ENCODE measurements at regions not wholly inside any gene's neighbourhood (a gene's known extent, or its start where the extent isn't known, plus 50 kb on each side); places are given as distances from the start of the nearest gene placed in this dataset.

- Histone ChIP-seq H3K27ac (ENCODE audit: low read depth, low read length) (no peak overlapping the region), H3K4me3 (ENCODE audit: low read depth in 1 of 2, low read length in 2 of 2) (no peak overlapping the region), H3K36me3 (ENCODE audit: control insufficient read depth in 1 of 2, insufficient read depth in 2 of 2, low read length in 2 of 2) (no peaks in the 10 kb centered on the region), H3K9ac (ENCODE audit: low read depth in 1 of 2, low read length in 2 of 2) (no peak overlapping the region), H3K27me3 (ENCODE audit: control insufficient read depth in 1 of 2, insufficient read depth in 2 of 2, low read length in 2 of 2) (no peaks in the 10 kb centered on the region), H3K9me3 (ENCODE audit: control insufficient read depth in 1 of 2, low read length in 2 of 2) (peaks cover 0 to 6% of the 10 kb centered on the region in 2 donors), H3K4me1 (ENCODE audit: control insufficient read depth in 1 of 2, insufficient read depth in 2 of 2, low read length in 2 of 2) (peaks cover 0 to 10% of the 10 kb centered on the region in 2 donors)
Observed at GRCh38 chr1:30041741-30042437, 681.5 kb downstream of the MATN1 start.

GRCh38 chr1:30040081-30041019 is 683.0 kb downstream of the MATN1 start:
- peaks cover 0 to 10% of the 10 kb centered on the region in 2 donors for H3K4me1 ChIP-seq (ENCODE audit: control insufficient read depth in 1 of 2, insufficient read depth in 2 of 2, low read length in 2 of 2)
- peaks cover 0 to 6% of the 10 kb centered on the region in 2 donors for H3K9me3 ChIP-seq (ENCODE audit: control insufficient read depth in 1 of 2, low read length in 2 of 2)
- H3K36me3 ChIP-seq (ENCODE audit: control insufficient read depth in 1 of 2, insufficient read depth in 2 of 2, low read length in 2 of 2): no peaks in the 10 kb centered on the region
- H3K9ac ChIP-seq (ENCODE audit: low read depth in 1 of 2, low read length in 2 of 2): no peak overlapping the region
- H3K27me3 ChIP-seq (ENCODE audit: control insufficient read depth in 1 of 2, insufficient read depth in 2 of 2, low read length in 2 of 2): no peaks in the 10 kb centered on the region
- H3K4me3 ChIP-seq (ENCODE audit: low read depth in 1 of 2, low read length in 2 of 2): no peak overlapping the region
- H3K27ac ChIP-seq (ENCODE audit: low read depth, low read length): no peak overlapping the region

- peak overlapping the region; percentile 31 to 49 for H3K4me3 ChIP-seq (ENCODE audit: low read depth in 1 of 2, low read length in 2 of 2)
- H3K4me1 ChIP-seq (ENCODE audit: control insufficient read depth in 1 of 2, insufficient read depth in 2 of 2, low read length in 2 of 2): peaks cover 0 to 10% of the 10 kb centered on the region in 2 donors
- no peaks in the 10 kb centered on the region for H3K27me3 ChIP-seq (ENCODE audit: control insufficient read depth in 1 of 2, insufficient read depth in 2 of 2, low read length in 2 of 2)
- H3K27ac ChIP-seq (ENCODE audit: low read depth, low read length): no peak overlapping the region
- H3K36me3 ChIP-seq (ENCODE audit: control insufficient read depth in 1 of 2, insufficient read depth in 2 of 2, low read length in 2 of 2): no peaks in the 10 kb centered on the region
- H3K9me3 ChIP-seq (ENCODE audit: control insufficient read depth in 1 of 2, low read length in 2 of 2): peaks cover 0 to 6% of the 10 kb centered on the region in 2 donors
- H3K9ac ChIP-seq (ENCODE audit: low read depth in 1 of 2, low read length in 2 of 2): no peak overlapping the region
Observed at GRCh38 chr1:30039354-30040080, 683.9 kb downstream of the MATN1 start.

DNA sequence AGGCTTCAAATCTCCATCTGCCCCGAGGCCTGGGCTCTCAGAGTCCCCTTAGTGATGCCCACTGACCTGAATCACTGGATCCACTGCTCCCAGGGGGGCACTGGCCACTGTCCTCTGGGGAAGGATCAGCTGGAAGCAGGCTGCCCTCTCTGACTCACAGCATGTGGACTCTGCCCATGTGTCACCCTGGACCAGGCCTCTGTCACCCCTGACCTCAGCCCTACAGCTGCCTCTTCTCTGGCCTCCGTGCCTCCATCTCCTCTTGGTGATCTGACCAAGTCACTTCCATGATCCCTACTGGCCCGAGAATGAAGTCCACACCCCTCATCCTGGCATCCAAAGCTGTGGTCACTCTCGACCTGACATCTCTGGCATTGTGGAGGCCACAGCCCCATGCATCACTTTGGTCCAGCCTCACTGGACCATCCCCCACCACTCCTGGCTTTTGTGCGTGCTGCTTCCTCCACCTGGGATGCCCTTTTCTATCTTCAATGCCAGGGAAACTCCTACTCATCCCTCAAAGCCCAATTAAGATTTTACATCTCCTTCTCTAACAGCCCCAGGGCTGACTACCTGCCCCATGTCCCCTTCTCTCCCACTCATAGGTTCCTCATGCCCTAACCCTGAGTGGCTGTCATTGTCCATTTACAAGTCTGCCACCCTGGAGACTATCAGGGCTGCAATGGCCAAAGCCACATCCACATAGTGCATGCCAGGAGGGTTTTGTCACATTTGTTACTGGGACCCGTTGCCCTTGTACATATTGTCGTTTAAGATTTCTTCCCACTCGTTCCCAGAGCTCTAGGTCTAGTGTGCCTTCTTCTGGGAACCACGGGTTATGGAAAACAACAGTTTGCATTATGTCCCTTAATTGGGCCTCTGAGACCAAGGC is 685.0 kb downstream of the MATN1 start:
- Histone ChIP-seq H3K36me3 (ENCODE audit: control insufficient read depth in 1 of 2, insufficient read depth in 2 of 2, low read length in 2 of 2) (no peaks in the 10 kb centered on the region), H3K9me3 (ENCODE audit: control insufficient read depth in 1 of 2, low read length in 2 of 2) (peaks cover 0 to 8% of the 10 kb centered on the region in 2 donors), H3K4me1 (ENCODE audit: control insufficient read depth in 1 of 2, insufficient read depth in 2 of 2, low read length in 2 of 2) (peaks cover 0 to 10% of the 10 kb centered on the region in 2 donors), H3K27ac (ENCODE audit: low read depth, low read length) (no peak overlapping the region), H3K9ac (ENCODE audit: low read depth in 1 of 2, low read length in 2 of 2) (no peak overlapping the region), H3K4me3 (ENCODE audit: low read depth in 1 of 2, low read length in 2 of 2) (peak overlapping the region; percentile 31 to 49), H3K27me3 (ENCODE audit: control insufficient read depth in 1 of 2, insufficient read depth in 2 of 2, low read length in 2 of 2) (peaks cover 0 to 1% of the 10 kb centered on the region in 2 donors)

DNA sequence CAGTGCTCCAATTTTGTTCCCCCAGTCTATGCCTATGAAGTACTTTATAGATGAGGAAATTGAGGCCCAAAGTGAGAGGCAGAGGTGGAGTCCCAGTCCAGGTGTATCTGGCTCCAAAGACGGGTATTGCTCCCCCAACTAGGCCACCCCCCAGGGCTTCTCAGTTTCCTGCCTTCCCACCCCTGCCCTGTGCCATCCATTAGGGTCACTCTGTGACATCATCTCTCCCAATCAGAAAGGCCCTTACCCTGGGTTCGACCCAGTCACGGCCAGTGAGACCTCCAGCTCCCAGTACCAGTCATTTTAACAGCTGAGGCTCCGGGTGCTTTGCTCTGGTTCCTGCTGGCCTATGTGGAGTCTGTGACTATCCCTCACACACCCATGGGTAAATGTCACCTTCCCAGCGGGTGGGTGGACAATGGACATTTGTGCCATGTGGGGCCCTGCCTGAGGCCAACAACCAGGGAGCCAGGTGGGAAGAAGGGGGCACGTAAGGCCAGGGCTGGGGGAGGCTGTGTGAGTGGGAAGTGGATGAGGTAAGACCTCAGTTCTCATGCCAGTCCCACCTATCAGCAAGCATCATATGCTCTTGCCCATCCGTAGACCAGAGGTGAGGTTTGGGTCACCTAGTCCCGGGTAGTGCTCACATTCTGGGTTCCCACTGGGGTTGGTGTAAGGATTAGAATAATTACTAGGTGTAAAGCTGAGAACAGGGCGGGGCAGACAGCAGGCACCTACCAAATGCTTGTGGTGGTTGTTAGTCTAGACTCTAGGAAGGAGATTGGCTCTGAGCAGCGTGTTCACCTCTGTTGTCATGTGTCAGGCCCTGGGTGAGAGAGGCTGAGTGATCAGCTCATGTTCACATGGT is 685.9 kb downstream of the MATN1 start:
- H3K4me1 ChIP-seq (ENCODE audit: control insufficient read depth in 1 of 2, insufficient read depth in 2 of 2, low read length in 2 of 2): peaks cover 0 to 10% of the 10 kb centered on the region in 2 donors

DNA sequence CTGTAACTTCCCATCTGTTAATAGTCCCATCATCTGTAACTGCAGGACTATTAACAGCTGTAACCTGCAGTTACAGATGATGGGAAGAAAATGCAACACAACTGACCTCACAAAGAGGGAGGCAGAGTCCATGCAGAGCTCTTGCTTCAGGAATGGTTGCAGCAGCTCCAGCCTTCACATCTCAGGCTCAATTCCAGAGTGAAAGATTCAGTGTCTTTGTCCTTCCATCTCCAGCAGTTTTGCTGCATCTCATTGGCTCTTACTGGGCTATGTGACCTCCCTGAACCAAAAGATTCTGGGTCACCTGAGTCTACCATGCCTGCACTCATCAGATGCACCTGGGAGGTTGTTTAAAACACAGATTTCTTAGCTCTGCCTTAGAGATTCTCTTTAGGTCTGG is 686.7 kb downstream of the MATN1 start:
- Histone ChIP-seq H3K27me3 (ENCODE audit: control insufficient read depth in 1 of 2, insufficient read depth in 2 of 2, low read length in 2 of 2) (peaks cover 0 to 3% of the 10 kb centered on the region in 2 donors), H3K27ac (ENCODE audit: low read depth, low read length) (no peak overlapping the region), H3K9me3 (ENCODE audit: control insufficient read depth in 1 of 2, low read length in 2 of 2) (peaks cover 0 to 10% of the 10 kb centered on the region in 2 donors), H3K4me1 (ENCODE audit: control insufficient read depth in 1 of 2, insufficient read depth in 2 of 2, low read length in 2 of 2) (peaks cover 0 to 10% of the 10 kb centered on the region in 2 donors), H3K9ac (ENCODE audit: low read depth in 1 of 2, low read length in 2 of 2) (no peak overlapping the region), H3K36me3 (ENCODE audit: control insufficient read depth in 1 of 2, insufficient read depth in 2 of 2, low read length in 2 of 2) (no peaks in the 10 kb centered on the region), H3K4me3 (ENCODE audit: low read depth in 1 of 2, low read length in 2 of 2) (no peak overlapping the region)

More for the DNA sequence above, 685.9 kb downstream of the MATN1 start:
- no peak overlapping the region for H3K27ac ChIP-seq (ENCODE audit: low read depth, low read length)
- H3K4me3 ChIP-seq (ENCODE audit: low read depth in 1 of 2, low read length in 2 of 2): no peak overlapping the region
- H3K9ac ChIP-seq (ENCODE audit: low read depth in 1 of 2, low read length in 2 of 2): no peak overlapping the region
- H3K36me3 ChIP-seq (ENCODE audit: control insufficient read depth in 1 of 2, insufficient read depth in 2 of 2, low read length in 2 of 2): no peaks in the 10 kb centered on the region
- peaks cover 0 to 5% of the 10 kb centered on the region in 2 donors for H3K9me3 ChIP-seq (ENCODE audit: control insufficient read depth in 1 of 2, low read length in 2 of 2)
- H3K27me3 ChIP-seq (ENCODE audit: control insufficient read depth in 1 of 2, insufficient read depth in 2 of 2, low read length in 2 of 2): peaks cover 0 to 3% of the 10 kb centered on the region in 2 donors

- peaks cover 0 to 10% of the 10 kb centered on the region in 2 donors for H3K4me1 ChIP-seq (ENCODE audit: control insufficient read depth in 1 of 2, insufficient read depth in 2 of 2, low read length in 2 of 2)
- H3K9me3 ChIP-seq (ENCODE audit: control insufficient read depth in 1 of 2, low read length in 2 of 2): peaks cover 0 to 10% of the 10 kb centered on the region in 2 donors
- H3K27ac ChIP-seq (ENCODE audit: low read depth, low read length): no peak overlapping the region
- no peak overlapping the region for H3K9ac ChIP-seq (ENCODE audit: low read depth in 1 of 2, low read length in 2 of 2)
- peaks cover 0 to 3% of the 10 kb centered on the region in 2 donors for H3K27me3 ChIP-seq (ENCODE audit: control insufficient read depth in 1 of 2, insufficient read depth in 2 of 2, low read length in 2 of 2)
- H3K36me3 ChIP-seq (ENCODE audit: control insufficient read depth in 1 of 2, insufficient read depth in 2 of 2, low read length in 2 of 2): no peaks in the 10 kb centered on the region
- no peak overlapping the region for H3K4me3 ChIP-seq (ENCODE audit: low read depth in 1 of 2, low read length in 2 of 2)
Observed at GRCh38 chr1:30036229-30036547, 687.2 kb downstream of the MATN1 start.

- Histone ChIP-seq H3K36me3 (ENCODE audit: control insufficient read depth in 1 of 2, insufficient read depth in 2 of 2, low read length in 2 of 2) (no peaks in the 10 kb centered on the region), H3K27me3 (ENCODE audit: control insufficient read depth in 1 of 2, insufficient read depth in 2 of 2, low read length in 2 of 2) (peaks cover 0 to 3% of the 10 kb centered on the region in 2 donors), H3K4me1 (ENCODE audit: control insufficient read depth in 1 of 2, insufficient read depth in 2 of 2, low read length in 2 of 2) (peaks cover 0 to 10% of the 10 kb centered on the region in 2 donors), H3K9ac (ENCODE audit: low read depth in 1 of 2, low read length in 2 of 2) (no peak overlapping the region), H3K9me3 (ENCODE audit: control insufficient read depth in 1 of 2, low read length in 2 of 2) (peaks cover 0 to 10% of the 10 kb centered on the region in 2 donors), H3K4me3 (ENCODE audit: low read depth in 1 of 2, low read length in 2 of 2) (no peak overlapping the region), H3K27ac (ENCODE audit: low read depth, low read length) (no peak overlapping the region)
Observed at GRCh38 chr1:30035522-30036228, 687.7 kb downstream of the MATN1 start.

All from duodenal mucosa (tissue), 2 donors.